ENCODE measurements at regions not wholly inside any gene's neighbourhood (a gene's known extent, or its start where the extent isn't known, plus 50 kb on each side); places are given as distances from the start of the nearest gene placed in this dataset.

DNA sequence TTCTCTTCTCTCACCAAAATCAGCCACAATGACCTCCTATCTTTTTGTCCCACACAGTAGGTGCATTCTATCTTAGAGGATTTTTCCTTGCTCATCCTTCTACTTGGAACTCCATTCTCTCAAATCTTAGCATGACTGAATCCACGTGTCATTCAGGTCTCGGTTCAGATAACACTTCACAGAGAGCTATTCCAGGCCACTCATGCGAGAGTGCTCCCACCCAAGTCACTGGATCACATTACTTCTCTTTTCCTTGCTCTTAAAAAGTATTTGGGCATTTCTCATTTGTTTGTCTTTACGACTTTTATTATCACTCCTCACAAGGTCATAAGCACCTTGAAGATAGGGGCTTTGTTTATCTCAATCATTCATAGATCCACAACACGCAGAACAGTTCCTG, 647.5 kb upstream of the TENM3 start:
- WGBS, 2 donors, result 81 to 83% methylated on average over 5 of the region's 5 CpGs
- TF ChIP-seq POLR2A (IDR thresholded peaks at IDR 0.05), result no peak
- TF ChIP-seq, protein P1, sequence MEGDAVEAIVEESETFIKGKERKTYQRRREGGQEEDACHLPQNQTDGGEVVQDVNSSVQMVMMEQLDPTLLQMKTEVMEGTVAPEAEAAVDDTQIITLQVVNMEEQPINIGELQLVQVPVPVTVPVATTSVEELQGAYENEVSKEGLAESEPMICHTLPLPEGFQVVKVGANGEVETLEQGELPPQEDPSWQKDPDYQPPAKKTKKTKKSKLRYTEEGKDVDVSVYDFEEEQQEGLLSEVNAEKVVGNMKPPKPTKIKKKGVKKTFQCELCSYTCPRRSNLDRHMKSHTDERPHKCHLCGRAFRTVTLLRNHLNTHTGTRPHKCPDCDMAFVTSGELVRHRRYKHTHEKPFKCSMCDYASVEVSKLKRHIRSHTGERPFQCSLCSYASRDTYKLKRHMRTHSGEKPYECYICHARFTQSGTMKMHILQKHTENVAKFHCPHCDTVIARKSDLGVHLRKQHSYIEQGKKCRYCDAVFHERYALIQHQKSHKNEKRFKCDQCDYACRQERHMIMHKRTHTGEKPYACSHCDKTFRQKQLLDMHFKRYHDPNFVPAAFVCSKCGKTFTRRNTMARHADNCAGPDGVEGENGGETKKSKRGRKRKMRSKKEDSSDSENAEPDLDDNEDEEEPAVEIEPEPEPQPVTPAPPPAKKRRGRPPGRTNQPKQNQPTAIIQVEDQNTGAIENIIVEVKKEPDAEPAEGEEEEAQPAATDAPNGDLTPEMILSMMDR (IDR thresholded peaks at IDR 0.05), result no peak
- DNase-seq (ENCODE audit: low spot score in 2 of 2), result no peak
- intact Hi-C loops (cut with DNase I; ENCODE audit: low total_unique reads), result no loop called here
- no peak overlapping the region for H3K4me3 ChIP-seq (ENCODE audit: low read depth, poor library complexity, severe bottlenecking)

DNA sequence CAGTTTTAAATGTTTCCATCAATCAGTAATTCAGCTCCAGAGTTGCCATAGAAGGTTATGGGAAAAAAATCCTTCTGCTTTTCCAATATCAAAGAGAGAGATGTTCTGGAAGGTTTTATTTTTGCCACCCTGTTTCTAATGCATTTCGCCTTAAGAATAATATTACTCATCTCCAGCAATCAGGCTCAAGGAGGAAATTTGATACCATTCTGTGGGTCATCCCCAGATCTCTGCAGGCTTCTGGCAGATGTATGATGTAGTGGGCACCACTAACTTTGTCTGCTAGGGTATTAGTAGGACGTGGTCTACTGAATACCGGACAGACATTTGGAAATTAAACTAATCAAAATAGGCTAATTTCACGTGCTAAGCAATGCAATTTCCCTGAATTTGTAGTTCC, 645.4 kb upstream of the TENM3 start:
- intact Hi-C loops (cut with DNase I; ENCODE audit: low total_unique reads), result no loop called here
- H3K4me3 ChIP-seq (ENCODE audit: low read depth, poor library complexity, severe bottlenecking), result no peak overlapping the region
- 81 to 84% methylated on average over 4 of the region's 4 CpGs for WGBS, 2 donors
- TF ChIP-seq POLR2A (IDR thresholded peaks at IDR 0.05), result no peak
- TF ChIP-seq, protein P1 (IDR thresholded peaks at IDR 0.05), result no peak
- no peak for DNase-seq (ENCODE audit: low spot score in 2 of 2)

DNA sequence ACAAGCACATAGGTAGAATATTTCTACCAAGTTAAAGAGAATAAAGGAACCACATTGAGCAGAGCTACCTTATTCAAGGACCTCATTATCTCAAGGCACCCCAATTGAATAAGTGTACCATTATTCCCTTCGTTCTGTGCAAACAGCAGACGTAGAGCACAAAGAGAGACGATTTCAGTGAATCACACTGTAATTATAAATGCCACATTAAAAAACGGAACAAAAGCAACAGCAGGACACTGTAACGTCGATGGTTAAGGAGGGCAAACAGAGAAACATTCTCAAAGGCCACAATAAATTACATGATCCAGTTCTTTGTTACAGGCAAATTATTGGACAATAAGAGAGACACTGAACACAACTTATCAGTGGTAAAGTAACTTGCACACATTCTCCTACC, 644.1 kb upstream of the TENM3 start:
- TF ChIP-seq, protein P1 (IDR thresholded peaks at IDR 0.05), result no peak
- no peak for TF ChIP-seq POLR2A (IDR thresholded peaks at IDR 0.05)
- 69 to 71% methylated on average over 6 of the region's 6 CpGs for WGBS, 2 donors
- DNase-seq (ENCODE audit: low spot score in 2 of 2), result no peak
- H3K4me3 ChIP-seq (ENCODE audit: low read depth, poor library complexity, severe bottlenecking), result no peak overlapping the region
- intact Hi-C loops (cut with DNase I; ENCODE audit: low total_unique reads), result no loop called here

DNA sequence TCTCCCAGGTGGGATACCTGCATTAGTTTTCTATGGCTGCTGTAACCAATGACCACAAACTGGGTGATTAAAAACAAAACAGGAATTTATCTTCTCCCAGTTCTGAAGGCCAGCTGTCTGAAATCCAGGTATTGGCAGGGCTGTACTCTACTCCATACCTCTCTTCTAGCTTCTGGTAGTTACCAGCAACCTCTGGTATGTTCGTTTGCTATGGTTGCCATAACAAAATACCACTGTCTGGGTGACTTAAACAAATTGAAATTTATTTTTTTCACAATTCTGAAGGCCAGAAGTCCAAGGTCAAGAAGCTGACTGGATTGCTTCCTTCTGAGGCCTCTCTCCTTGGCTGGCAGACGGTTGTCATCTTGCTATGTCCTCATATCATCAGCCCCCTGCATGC, 642.1 kb upstream of the TENM3 start:
- 53 to 63% methylated on average over 2 of the region's 2 CpGs for WGBS, 2 donors
- no peak overlapping the region for H3K4me3 ChIP-seq (ENCODE audit: low read depth, poor library complexity, severe bottlenecking)
- DNase-seq (ENCODE audit: low spot score in 2 of 2), result no peak
- intact Hi-C loops (cut with DNase I; ENCODE audit: low total_unique reads), result no loop called here
- no peak for TF ChIP-seq POLR2A (IDR thresholded peaks at IDR 0.05)
- TF ChIP-seq, protein P1 (IDR thresholded peaks at IDR 0.05), result no peak

DNA sequence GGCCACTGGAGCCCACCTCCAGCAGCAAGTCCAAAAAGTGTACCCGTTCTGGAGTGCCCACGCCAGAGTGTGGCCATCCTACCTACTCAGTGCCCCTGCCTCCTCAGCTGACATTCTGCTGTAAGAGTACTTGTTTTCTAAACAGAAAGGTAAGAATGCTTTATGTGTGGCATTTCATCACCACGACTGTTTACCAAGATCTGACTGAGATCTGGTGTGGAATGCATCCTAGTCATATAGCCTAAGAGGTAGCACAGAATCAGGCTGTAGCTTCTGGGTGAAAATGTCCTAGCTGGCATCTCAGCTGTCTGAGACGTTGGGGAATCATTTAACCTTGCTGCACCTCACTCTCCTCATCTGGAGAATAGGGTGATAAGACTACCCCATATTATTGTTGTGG, 638.7 kb upstream of the TENM3 start:
- H3K4me3 ChIP-seq (ENCODE audit: low read depth, poor library complexity, severe bottlenecking), result no peak overlapping the region
- WGBS, 2 donors, result 81 to 88% methylated on average over 4 of the region's 4 CpGs
- no peak for DNase-seq (ENCODE audit: low spot score in 2 of 2)
- TF ChIP-seq, protein P1 (IDR thresholded peaks at IDR 0.05), result no peak
- no peak for TF ChIP-seq POLR2A (IDR thresholded peaks at IDR 0.05)
- intact Hi-C loops (cut with DNase I; ENCODE audit: low total_unique reads), result no loop called here

DNA sequence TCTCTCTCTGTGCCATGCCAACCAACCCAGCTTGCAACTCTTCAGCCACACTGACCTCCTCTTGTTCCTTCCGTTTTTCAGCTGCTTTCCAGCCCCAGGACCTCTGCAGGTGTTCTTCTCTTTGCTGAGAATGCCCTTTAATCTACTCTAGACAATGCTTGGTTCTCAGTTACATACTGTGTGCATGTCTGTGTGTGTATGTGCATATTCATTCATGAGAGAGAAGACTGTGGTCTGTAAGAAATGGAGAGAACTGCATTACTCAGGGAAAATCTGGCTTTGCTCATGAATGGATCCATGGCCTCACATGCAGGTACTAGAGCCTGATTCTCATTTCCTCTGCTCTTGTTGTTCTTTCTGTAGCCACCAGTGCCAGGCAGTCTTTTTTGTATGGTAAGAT, 636.9 kb upstream of the TENM3 start:
- no peak for TF ChIP-seq POLR2A (IDR thresholded peaks at IDR 0.05)
- TF ChIP-seq, protein P1 (IDR thresholded peaks at IDR 0.05), result no peak
- H3K4me3 ChIP-seq (ENCODE audit: low read depth, poor library complexity, severe bottlenecking), result no peak overlapping the region
- no peak for DNase-seq (ENCODE audit: low spot score in 2 of 2)
- intact Hi-C loops (cut with DNase I; ENCODE audit: low total_unique reads), result no loop called here
- WGBS, 2 donors, result 78 to 82% methylated on average over 1 of the region's 1 CpG
